HG03469 (cell line): ENCODE measurements at regions not wholly inside any gene's neighbourhood (a gene's known extent, or its start where the extent isn't known, plus 50 kb on each side); places are given as distances from the start of the nearest gene placed in this dataset.

Experiments used
- ATAC-seq: cut with Tn5 transposase; IDR thresholded peaks from one replicate; pipeline ENCODE4 v1.9.1; 2021; ENCODE audit warnings: mild to moderate bottlenecking, moderate library complexity, moderate number of reproducible peaks; ENCODE audit not compliant: unreplicated experiment

DNA sequence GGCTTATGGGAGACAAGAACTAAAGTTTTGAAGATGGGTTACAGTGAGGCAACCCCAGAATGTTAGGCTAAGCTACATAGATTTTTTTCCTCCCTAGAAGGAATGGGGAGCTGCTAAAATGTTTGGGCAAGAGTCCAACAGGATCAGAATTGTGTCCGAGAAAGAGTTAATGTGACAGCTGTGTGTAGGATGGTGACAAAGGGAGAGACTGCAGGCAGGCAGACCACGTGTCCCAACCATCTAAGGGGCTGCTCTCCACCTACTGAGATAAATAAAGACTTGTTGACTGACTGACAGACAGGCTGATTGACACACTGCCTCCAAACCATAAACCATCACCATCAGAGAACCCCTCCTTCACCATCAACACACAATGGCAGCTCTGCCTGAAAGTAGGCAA, 133.7 kb upstream of the CTTNBP2NL start:
- ATAC-seq: no peak

DNA sequence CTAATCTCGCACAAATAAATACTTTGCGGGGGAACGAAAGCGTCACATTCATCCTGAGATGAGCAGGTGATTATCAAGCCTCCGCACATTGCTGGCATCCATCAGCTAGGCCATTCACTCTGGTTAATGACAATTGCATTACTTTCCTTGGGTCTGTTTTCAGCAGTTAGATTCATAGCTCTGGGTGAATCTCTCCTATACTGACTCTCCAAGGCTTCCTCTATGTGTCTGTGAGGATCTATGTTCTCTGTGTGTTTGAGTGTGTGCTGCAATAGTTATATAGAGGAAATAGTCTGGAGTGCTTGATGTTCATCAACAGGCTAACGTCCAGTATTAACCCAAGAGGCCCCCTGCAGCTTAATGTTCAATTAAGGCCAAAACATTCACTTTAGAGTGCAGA, 133.0 kb upstream of the CTTNBP2NL start:
- ATAC-seq: no peak

DNA sequence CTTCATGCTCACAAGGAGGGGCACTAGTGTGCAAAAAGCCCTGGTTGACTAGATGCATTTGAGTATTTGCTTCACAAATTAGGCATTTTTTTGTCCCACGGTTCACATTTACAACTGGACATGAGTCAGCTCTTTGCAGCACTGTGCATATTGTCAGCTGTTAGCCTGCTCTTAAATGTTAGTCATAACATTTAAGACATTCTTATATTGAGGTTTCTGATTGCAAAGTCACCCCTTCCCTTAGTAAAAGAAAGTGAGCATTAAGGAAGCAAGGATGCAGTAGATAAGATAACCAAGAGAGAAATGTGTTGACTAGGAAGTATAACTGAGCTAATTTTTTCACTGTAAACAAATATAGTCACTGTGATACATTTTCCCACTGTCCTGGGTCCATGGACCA, 132.6 kb upstream of the CTTNBP2NL start:
- no peak for ATAC-seq

DNA sequence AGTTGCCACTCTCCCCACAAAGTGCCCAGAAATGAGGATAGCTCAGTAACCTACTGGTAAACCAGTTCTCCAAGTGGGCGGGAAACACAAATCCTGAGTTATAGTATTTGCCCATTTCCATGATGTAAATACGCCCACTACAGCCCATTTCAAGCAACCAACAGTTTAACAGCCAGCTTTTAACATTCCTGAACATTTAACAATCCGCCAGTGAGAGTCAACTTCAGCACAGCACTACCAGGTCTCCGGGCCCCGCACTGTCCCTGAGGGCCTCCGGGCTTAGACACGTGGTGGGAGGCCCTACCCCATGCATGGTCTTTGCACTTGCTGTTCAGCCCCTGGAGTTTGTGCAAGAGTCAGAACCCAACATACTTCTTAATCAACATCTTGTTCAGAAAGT, 132.0 kb upstream of the CTTNBP2NL start:
- ATAC-seq: no peak

DNA sequence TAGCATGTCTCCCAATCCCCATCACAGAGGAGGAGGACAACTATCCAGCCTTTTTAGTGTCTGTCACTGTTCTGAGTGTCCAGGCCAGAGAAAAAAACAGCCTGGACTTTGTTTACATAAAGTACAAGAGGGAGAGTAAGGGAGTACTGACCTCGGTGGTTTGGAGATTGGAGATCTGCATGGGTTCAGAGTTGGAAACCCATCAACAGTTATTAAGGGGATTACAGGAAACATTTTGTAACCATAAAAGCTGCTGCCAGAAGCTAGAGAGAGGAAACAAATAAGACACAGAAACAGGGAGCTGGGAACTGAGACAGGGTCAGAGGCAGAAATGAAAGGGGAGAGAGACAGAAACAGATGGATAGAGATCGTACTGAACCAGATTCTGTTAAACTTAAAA, 131.5 kb upstream of the CTTNBP2NL start:
- ATAC-seq: no peak

DNA sequence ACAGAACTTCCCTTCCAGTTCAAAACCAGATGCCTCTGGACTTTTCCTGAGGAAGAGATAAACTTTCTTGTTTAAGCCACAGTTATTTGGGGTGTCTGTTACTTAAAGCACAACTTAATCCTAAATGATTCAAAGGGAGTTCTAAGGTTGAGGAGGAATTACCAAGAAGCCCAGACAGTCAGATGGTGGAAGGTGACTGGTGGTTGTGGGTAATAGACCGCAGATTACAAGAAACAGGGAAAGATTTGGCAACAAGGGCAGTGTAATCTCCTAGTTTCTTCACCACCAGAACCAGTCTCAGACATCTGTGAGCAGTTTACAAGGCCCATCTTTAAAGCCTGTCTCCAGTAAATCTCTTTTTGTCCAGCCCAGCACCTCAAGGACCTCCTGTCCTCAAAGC, 130.1 kb upstream of the CTTNBP2NL start:
- no peak for ATAC-seq

DNA sequence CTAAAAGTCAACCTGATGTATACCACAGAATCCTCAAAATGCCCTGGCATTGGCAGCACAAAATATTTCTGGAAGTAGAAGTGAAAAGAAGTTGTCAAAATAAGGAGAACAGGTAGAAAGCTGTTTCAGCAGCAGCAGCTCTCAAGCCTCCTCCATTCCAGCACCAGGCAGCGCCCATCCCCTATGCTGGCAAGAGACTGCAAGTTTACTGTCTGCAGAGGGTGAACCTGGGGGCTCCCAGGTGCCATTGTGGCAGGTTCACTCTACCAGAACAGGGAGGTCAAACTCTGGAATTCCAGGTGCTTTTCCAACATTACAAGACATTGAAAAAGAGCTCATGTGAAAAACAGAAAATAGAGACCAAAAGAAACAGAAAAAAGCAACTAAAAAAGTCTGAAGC, 128.8 kb upstream of the CTTNBP2NL start:
- no peak for ATAC-seq

DNA sequence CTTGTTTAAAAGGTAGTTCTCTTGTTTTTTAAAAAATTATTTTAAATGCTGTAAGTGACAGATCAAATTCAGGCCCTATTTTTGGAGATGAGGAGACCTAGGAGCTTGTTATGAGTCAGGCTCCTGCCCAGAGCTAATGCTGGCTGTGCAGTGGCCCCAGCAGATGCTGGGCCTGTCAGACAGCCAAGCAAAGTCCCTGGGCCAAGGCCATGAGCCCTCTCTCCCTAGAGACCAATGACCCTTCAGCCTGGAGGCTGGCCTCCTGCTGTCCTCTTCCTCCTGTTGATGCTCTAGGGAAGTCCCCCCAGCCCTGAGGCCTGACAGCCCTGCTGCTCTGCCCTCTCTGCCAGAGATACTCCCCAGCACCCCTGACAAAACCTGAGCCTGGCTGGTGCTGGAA, 128.1 kb upstream of the CTTNBP2NL start:
- ATAC-seq: no peak

DNA sequence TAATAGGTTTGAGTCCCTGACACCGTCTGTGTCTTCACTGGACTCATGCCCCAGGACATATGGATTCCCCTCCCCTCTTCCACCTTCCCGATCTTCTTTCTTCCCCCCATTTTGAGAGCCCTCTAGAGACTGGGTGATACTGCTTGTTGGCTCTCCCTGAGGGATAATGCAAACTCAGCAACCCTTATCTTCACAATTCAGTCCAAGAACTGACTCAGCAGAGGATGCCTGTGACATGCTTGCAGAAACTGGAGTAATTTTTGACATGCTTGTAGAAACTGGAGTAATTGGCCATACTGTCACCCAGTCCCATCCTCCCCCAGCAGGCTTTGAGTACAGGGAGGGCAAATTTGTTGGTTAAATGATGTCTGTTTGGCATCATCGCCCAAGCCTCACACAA, 127.6 kb upstream of the CTTNBP2NL start:
- no peak for ATAC-seq

DNA sequence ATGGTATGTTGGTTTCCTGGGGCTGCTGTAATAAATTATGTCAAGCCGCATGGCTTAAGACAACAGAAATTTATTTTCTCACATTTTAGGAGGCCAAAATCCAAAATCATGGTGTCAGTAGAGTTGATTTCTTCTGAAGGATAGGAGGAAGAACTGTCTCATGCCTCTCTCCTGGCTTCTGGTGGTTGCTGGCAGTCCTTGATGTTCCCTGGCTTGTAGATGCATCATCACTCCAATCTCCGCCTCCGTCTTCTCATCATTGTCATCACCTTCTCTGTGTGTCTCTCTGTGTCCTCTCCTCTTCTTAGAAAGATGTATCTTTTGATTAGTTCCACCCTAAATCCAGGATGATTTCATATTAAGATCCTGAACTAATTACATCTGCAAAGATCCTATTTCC, 124.7 kb upstream of the CTTNBP2NL start:
- no peak for ATAC-seq

DNA sequence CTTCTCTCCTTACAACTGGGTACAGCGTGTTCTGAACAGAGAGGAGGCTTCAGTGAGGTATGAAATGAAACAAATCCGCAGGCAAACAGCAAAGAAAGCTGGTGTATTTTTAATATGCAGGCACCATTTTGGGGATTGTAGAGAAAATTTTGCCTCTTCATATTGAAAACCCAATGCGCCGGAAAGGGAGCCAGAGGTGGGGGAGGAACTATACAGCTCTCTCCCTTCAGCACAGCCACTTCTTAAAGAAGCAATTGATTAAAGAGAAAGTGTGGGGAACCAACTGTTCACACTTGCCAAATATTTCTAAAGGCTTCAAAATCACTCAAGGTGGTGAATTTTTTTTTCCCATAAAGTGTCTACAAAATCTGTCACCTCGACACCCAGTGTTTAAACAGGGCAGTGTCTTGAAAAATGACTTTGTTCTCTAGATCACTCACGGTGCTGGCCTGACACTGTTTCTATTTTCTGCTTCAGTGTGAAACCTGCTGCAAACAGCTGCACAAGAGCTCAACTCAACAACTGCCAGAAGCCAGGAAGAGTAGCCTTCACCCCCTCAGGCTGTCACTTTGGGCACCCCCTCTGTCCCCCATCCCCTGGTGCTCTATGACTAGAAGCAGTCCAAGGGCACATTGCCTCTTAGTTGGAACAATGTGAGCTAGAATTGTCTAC, 123.8 kb upstream of the CTTNBP2NL start:
- ATAC-seq: no peak

DNA sequence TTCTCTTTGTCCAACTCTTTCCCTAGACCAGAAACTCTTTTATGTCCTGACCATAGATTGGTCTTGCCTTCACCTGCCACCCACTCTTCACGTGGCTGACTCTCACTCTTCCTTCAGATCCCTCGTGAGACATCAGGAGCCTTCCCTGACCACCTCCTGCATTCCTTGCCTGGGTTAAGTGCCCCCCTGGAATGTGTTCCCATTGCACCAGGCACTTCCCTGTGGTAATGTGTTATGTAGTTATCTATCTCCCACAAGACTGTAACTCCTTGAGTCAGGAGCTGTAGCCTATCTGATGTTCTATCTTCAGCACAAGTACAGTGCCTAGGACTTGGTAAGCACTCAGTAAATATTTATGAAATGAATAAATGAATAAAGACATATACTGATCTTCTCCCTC, 111.2 kb upstream of the CTTNBP2NL start:
- ATAC-seq: no peak

DNA sequence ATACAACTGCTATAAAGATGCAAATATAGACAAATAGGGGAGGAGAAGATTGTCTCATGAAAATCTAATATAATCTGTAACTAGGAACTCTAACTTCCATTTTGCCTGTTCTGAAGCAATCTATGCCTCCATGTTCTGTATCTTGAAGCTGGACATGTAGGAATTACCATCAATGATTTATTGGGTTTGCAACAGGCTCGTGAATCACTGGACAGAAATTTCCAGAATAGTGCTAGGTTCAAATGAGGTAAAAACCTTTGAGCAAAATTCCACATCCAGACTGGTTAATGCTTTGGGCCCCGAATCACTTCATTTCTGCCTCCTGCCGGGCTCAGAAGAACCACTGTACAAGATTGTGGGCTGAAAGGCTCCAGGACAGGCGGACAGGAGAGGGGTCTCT, 110.7 kb upstream of the CTTNBP2NL start:
- no peak for ATAC-seq

DNA sequence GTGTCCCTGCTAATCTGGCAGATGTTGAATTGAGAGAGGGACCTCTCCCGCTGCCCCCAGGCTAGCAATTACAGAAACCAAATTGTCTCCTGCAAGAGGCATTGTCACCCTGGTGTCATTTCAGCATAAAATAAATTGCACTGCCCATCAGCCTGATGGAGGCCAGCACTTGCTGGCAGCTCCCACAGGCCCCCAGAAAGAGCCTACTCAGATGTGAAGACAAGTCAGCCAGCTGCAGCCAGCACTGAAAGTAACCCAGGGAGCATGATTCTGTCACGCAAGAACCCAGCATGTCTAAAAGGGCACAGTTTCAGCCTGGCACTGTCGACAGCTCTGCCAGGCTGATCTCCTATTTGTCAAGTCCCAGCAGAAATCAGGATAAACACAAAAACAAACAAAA, 110.3 kb upstream of the CTTNBP2NL start:
- no peak for ATAC-seq

DNA sequence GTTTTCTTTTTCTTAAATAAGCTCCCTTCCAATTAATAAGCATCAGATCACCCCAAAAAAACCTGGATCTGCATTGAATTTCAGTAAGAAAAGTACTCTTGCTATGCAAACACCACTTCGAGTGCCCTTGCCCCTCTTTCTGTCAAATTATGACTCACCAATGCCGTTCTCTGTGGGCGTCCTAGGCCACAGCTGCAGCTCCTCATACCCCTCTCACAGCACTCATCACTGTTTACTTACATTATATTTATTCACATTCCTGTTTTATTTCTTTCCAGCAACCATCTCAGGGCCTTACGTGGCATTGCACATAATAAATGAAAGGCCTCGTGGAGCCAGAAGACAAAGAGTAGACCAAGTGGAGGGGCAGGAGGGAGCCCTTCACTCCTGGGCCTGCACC, 99.1 kb upstream of the CTTNBP2NL start:
- no peak for ATAC-seq

DNA sequence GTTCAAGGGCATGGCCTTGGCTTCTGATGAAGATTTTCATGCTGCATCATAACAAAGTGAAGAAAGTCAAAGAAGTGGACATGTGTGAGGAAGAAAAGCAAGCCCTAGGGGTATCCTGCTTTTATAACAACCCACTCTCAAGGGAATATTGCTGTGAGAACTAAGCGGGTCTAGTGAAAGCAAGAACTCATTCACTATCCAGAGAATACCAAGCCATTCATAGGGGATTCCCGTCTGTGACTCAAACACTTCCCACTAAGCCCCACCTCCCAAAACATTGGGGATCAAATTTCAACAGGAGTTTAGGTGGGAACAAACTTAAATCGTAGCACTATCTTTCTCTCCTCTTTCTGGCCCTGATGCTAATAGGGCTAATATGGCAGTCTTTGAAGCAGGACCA, 98.5 kb upstream of the CTTNBP2NL start:
- no peak for ATAC-seq

DNA sequence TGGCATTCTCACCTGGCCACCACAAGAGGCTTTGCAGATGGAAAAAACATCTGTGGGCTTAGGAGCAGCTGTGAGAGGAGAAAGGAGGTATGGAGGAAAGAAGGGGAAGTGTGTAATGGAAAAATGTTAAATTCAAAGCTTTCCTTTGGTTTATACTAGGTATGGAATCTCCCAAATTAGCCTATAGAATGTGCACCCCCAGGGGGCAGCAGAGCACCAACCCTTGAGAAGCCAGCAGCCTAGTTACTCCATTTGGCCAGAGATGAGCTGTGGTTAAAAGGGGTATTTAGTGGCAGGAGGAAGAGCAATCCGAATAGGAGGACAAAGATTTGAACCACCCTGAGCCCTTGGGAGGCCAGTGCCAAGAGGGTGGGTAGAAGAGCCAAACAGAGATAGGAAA, 97.5 kb upstream of the CTTNBP2NL start:
- ATAC-seq: no peak

DNA sequence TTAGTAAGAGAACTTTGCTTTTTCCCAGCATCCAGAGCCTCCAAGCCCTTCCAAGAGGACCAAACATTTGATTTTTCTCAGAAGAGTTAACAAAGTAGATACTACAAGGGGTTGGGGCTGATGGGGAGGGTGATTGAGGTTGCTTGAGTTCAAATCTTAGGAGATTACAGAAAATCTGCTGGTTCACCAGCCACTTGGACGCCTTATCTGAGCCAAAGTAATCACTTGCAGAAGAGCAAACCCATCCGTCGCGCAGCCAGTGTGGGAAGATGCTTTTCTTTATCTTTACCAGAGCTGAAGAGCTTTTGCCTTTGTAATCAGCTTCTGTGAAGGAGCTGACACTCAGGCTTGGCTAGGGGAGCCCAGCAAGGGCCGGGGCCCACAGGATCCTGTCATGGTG, 91.9 kb upstream of the CTTNBP2NL start:
- no peak for ATAC-seq

DNA sequence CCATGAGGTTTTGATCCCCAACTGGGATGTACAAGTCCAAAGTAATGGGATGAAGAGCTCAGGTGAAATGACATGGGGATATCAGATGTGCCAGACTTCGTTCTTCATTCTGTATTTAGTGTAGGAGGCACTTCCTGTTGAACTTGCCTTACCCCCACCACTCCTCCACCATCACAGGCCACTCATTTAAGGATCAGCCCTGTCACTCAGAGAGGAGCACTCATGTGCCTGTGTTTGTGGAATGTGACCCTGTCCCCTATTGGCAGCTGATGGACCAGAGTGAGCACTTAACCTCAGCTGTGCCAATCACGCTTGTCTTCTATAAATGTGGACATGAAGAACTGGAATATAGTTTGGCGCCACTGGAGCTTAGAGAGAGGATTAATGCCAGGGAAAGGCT, 91.4 kb upstream of the CTTNBP2NL start:
- no peak for ATAC-seq

DNA sequence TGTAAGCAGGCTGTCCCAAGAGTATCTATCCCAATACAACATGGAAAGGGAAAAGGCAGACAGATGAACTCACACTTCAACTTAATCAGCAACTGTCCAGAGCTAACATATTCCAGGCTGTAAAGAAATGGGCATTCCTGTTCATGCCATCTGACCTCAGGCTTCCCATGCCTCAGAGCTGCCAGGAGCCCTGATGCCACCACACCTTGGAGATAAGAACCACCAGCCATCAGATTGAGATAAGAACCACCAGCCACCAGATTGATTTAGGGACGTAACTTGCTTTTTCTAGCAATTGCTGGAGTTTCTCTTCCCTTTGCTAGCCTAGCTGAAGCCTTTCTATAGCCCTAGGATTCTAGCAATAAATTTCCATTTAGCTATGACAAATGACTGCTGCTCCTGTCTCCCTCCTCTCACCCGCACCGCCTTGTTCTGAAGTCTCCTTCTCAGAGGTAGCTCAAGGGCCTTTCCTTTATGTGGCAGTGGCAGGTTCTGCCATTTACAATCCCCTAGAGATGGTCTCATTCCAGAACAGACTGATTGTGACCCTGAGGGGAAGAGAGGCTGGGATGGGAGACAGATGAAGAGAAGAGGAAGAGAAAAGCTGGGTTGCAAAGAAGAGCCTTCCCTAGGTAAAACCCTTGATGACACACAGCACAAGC, 88.0 kb upstream of the CTTNBP2NL start:
- ATAC-seq: no peak

DNA sequence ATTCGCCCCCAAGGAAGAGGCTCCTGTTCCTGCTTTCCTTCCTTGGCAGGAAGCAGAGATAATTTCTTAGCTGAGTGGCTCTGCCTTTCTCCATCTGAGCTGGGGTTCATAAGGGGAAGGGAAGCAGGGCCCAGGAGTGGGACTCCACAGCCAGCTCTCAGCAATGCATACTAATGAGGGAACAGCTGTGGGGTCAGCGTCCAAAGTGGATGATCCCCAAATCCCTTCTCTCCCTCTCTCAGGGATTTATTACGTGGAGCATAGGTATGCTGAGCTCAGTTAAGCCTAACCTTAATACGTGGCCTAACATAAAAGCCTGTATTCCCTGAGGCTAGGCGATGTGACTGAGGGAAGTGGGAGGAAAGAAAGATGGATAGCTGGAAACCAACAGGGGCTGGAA, 87.3 kb upstream of the CTTNBP2NL start:
- ATAC-seq: no peak

DNA sequence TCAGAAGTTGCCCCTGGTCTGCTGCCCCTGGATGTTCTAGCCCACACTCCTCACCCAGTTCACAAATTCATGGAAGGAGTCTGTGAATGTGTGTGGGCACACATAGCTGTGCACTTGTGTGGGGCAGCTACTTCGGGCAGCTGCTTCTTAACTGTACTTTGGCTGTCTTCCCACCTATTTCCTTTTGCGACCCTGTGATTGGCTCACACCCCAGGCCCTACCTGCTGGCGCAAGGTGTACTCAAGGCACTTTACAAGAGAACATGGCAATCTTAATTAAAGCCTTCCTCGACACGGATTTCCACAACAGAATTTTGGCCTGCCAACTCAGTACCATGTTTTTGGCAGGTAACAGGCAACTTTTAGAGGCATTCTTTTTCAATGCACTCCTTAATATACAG, 86.5 kb upstream of the CTTNBP2NL start:
- ATAC-seq: no peak

DNA sequence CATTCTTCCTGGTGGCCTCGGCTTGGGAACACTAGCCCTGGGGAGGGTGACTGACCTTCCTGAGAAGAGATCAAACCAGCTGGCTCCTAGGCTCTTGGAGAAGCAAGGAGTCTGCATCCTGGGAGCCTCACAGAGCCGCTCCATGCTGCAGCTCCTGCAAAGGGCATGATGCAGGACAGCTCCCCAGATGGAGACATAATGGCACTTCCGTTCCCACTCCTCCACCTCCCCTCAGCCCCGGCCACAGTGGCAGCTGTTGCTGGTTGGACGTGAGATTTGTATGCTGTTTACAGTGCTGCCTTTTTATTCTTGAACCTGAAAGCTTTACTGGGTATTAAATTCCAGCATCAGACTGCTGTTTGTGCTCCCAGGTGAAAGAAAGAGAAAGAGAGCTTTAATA, 83.7 kb upstream of the CTTNBP2NL start:
- ATAC-seq: no peak
